Stomach (tissue), 8 donors: ENCODE measurements at regions not wholly inside any gene's neighbourhood (a gene's known extent, or its start where the extent isn't known, plus 50 kb on each side); places are given as distances from the start of the nearest gene placed in this dataset.

ENCODE experiments used
- DNase-seq, 2 donors: peaks; one replicate each; pipeline versions ENCODE4 v3.0.0 to v3.0.0-alpha.2; 2013 to 2019
- H3K27ac ChIP-seq, 5 donors: fragments of 200-600 bp in 4 of 5; sonication (generic) in 4 of 5; one replicate each; pipeline ENCODE4 v1.5.1; 2013 to 2019; ENCODE audit warnings: mild to moderate bottlenecking in 1 of 5, moderate library complexity in 1 of 5
- H3K27me3 ChIP-seq, 3 donors: fragments of 200-600 bp; sonication (generic); one replicate each; pipeline ENCODE4 v1.5.1; 2017 to 2019; ENCODE audit warnings: mixed run types in 1 of 3
- H3K36me3 ChIP-seq, 4 donors: fragments of 200-600 bp; sonication (generic); 1 replicate in 3 of 4; 2 replicates in 1 of 4; pipeline ENCODE4 v1.5.1; 2016 to 2019
- H3K4me1 ChIP-seq, 4 donors: fragments of 200-600 bp; sonication (generic); one replicate each; pipeline ENCODE4 v1.5.1; 2016 to 2019
- H3K4me3 ChIP-seq, 4 donors: fragments of 200-600 bp; sonication (generic) in 3 of 4; one replicate each; pipeline ENCODE4 v1.5.1; 2016 to 2019; ENCODE audit warnings: mild to moderate bottlenecking in 1 of 4
- H3K9me3 ChIP-seq, 4 donors: fragments of 200-600 bp; sonication (generic); one replicate each; pipeline ENCODE4 v1.5.1; 2016 to 2019
- EP300 ChIP-seq: sonication (generic); formaldehyde crosslinking; IDR thresholded peaks from one replicate; pipeline ENCODE4 v1.6.1; 2017; ENCODE audit warnings: antibody characterized with exemption
- POLR2A ChIP-seq, 4 donors: fragments of 450-650 bp; IDR thresholded peaks; one replicate each; pipeline ENCODE4 v1.6.1; 2016; ENCODE audit warnings: antibody characterized with exemption in 4 of 4, control low read depth in 2 of 4, mild to moderate bottlenecking in 1 of 4, moderate library complexity in 1 of 4
- POLR2AphosphoS5 ChIP-seq, 3 donors: sonication (generic); formaldehyde crosslinking; IDR thresholded peaks; one replicate each; pipeline ENCODE4 v1.6.1; 2016; ENCODE audit warnings: antibody characterized with exemption in 3 of 3
- WGBS, 5 donors: extraction: QIAGEN DNeasy Blood & Tissue Kit in 3 of 5; methylation state at CpG; one replicate each; pipeline versions ENCODE4 v1.1.5 to v1.1.7; 2013 to 2018; 5-methylcytosine and 5-hydroxymethylcytosine counted together
- intact Hi-C: fragments of 100-400 bp; cut with DNase I; formaldehyde crosslinking; loops from one replicate; pipeline ENCODE4 v1.15.1; 2023; ENCODE audit warnings: low total_unique reads
- TF ChIP-seq, protein P1 (sequence below), 7 experiments: fragments of 450-650 bp in 4 of 7; fragments of 200-600 bp in 3 of 7; sonication (generic) in 3 of 7; IDR thresholded peaks; one replicate each; pipeline ENCODE4 v1.5.1; 2016 to 2019; ENCODE audit warnings: antibody characterized with exemption in 7 of 7, control low read depth in 2 of 7, mild to moderate bottlenecking in 1 of 7
- donor health status: healthy with polysubstance abuse.
- donor health status: Bipolar disorder and iron deficiency.
- donor health status: healthy.

- DNase-seq = no peak
- no peaks in the 10 kb centered on the region for H3K27me3 ChIP-seq
- WGBS, 5 donors = 80 to 85% (median 84%) methylated on average over 3 of the region's 3 CpGs
- no peaks in the 10 kb centered on the region for H3K36me3 ChIP-seq
- H3K27ac ChIP-seq = no peak overlapping the region
- intact Hi-C loops = no loop called here
- TF ChIP-seq POLR2AphosphoS5 (IDR thresholded peaks at IDR 0.05) (no peak), POLR2A (IDR thresholded peaks at IDR 0.05) (no peak), EP300 (no peak)
- TF ChIP-seq, protein P1, sequence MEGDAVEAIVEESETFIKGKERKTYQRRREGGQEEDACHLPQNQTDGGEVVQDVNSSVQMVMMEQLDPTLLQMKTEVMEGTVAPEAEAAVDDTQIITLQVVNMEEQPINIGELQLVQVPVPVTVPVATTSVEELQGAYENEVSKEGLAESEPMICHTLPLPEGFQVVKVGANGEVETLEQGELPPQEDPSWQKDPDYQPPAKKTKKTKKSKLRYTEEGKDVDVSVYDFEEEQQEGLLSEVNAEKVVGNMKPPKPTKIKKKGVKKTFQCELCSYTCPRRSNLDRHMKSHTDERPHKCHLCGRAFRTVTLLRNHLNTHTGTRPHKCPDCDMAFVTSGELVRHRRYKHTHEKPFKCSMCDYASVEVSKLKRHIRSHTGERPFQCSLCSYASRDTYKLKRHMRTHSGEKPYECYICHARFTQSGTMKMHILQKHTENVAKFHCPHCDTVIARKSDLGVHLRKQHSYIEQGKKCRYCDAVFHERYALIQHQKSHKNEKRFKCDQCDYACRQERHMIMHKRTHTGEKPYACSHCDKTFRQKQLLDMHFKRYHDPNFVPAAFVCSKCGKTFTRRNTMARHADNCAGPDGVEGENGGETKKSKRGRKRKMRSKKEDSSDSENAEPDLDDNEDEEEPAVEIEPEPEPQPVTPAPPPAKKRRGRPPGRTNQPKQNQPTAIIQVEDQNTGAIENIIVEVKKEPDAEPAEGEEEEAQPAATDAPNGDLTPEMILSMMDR (IDR thresholded peaks at IDR 0.05) = no peak
- no peak overlapping the region for H3K4me3 ChIP-seq
- H3K9me3 ChIP-seq = no peaks in the 10 kb centered on the region
- H3K4me1 ChIP-seq = peaks cover 0 to 6% (median 2%) of the 10 kb centered on the region in 4 donors
Observed at GRCh38 chr3:177424521-177424920, 227.2 kb upstream of the TBL1XR1 start.

- peaks cover 0 to 6% (median 2%) of the 10 kb centered on the region in 4 donors for H3K4me1 ChIP-seq
- 83 to 98% (median 92%) methylated on average over 3 of the region's 3 CpGs for WGBS, 5 donors
- TF ChIP-seq POLR2AphosphoS5 (IDR thresholded peaks at IDR 0.05) = no peak
- TF ChIP-seq, protein P1 (IDR thresholded peaks at IDR 0.05) = no peak
- no peak for TF ChIP-seq EP300
- TF ChIP-seq POLR2A (IDR thresholded peaks at IDR 0.05) = no peak
- H3K9me3 ChIP-seq = no peaks in the 10 kb centered on the region
- intact Hi-C loops = no loop called here
- H3K27me3 ChIP-seq = no peaks in the 10 kb centered on the region
- H3K27ac ChIP-seq = no peak overlapping the region
- no peak overlapping the region for H3K4me3 ChIP-seq
- DNase-seq = no peak
- no peaks in the 10 kb centered on the region for H3K36me3 ChIP-seq
Observed at GRCh38 chr3:177425042-177425441, 227.8 kb upstream of the TBL1XR1 start.

DNA sequence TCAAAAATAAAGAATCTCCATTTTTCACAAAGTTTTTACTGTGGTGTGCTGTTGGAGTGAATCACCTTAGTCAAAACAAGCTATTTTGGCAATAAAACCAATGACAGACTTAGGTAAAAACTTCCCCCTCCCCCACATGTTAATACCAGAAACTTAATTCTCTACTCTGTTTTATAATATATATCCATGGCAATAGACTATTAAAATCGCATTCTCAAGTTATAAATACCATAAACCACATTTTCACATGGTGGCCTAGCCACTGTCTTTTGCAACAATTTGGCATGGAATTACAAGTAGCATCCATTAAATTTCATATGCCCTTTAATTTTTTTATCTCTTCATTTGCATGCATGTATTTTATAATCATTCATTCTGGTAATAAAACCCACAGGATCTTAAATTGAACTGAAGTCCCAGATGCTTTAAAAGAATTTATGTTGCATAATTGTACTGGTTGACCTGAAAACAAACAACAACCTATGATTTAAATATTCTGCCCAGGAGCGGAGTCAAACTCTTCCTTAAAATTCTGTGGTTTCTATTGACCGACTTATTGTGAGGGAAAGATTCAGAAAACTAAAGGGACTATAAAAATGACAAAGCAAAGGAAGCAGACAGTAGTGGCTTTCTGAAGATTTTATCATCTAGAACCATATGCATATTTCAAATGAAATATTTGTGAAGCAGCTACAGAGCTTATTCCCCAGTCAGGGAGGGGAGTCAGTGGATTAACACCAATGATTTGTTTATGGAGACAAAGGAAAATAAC is 229.0 kb upstream of the TBL1XR1 start:
- no peak for DNase-seq
- no peaks in the 10 kb centered on the region for H3K36me3 ChIP-seq
- H3K4me3 ChIP-seq = no peak overlapping the region
- intact Hi-C loops = no loop called here
- H3K27me3 ChIP-seq = no peaks in the 10 kb centered on the region
- no peak for TF ChIP-seq POLR2AphosphoS5 (IDR thresholded peaks at IDR 0.05)
- TF ChIP-seq EP300 = no peak
- TF ChIP-seq POLR2A (IDR thresholded peaks at IDR 0.05) = no peak
- TF ChIP-seq, protein P1 (IDR thresholded peaks at IDR 0.05) = no peak
- H3K4me1 ChIP-seq = peaks cover 0 to 6% (median 2%) of the 10 kb centered on the region in 4 donors
- H3K9me3 ChIP-seq = no peaks in the 10 kb centered on the region
- H3K27ac ChIP-seq = peak overlapping the region in 1 of 5 donors; percentile 30
- 69 to 93% (median 90%) methylated on average over 3 of the region's 3 CpGs for WGBS, 5 donors

- Histone ChIP-seq H3K4me1 (peaks cover 0 to 8% (median 4%) of the 10 kb centered on the region in 4 donors), H3K36me3 (no peaks in the 10 kb centered on the region), H3K27me3 (no peaks in the 10 kb centered on the region), H3K27ac (peak overlapping the region in 1 of 5 donors; percentile 30), H3K4me3 (no peak overlapping the region), H3K9me3 (no peaks in the 10 kb centered on the region)
- whole genome bisulfite sequencing, 5 donors = 47 to 81% (median 69%) methylated on average over 7 of the region's 7 CpGs
- DNase-seq = no peak
- intact Hi-C loops = no loop called here
- TF ChIP-seq EP300 (no peak), POLR2AphosphoS5 (IDR thresholded peaks at IDR 0.05) (no peak), POLR2A (IDR thresholded peaks at IDR 0.05) (no peak)
- TF ChIP-seq, protein P1 (IDR thresholded peaks at IDR 0.05) = no peak
Observed at GRCh38 chr3:177426878-177427495, 229.7 kb upstream of the TBL1XR1 start.
